ENCODE measurements at regions not wholly inside any gene's neighbourhood (a gene's known extent, or its start where the extent isn't known, plus 50 kb on each side); places are given as distances from the start of the nearest gene placed in this dataset.

GRCh38 chr14:71267691-71268090, 360.4 kb downstream of the PCNX1 start:
- in situ Hi-C loops (cut with MboI; ENCODE audit: low sequenced_read_pairs): no loop called here
- peak overlapping the region; percentile 65; the same call in 1 of the 2 replicates for H3K4me2 ChIP-seq (ENCODE audit: low read depth, low read length)
- H3K27ac ChIP-seq (ENCODE audit: insufficient read depth, low read length): no peak overlapping the region

More at GRCh38 chr14:71267691-71268090, 360.4 kb downstream of the PCNX1 start:
- no peak overlapping the region for H2AK5ac ChIP-seq (ENCODE audit: low read depth, low read length)
- no peaks in the 10 kb centered on the region for H3K79me1 ChIP-seq (ENCODE audit: low read depth in 1 of 2, low read length in 2 of 2)
- no peak overlapping the region for H4K8ac ChIP-seq (ENCODE audit: low read depth in 2 of 2, low read length in 2 of 2)
- no peaks in the 10 kb centered on the region for H3K27me3 ChIP-seq (ENCODE audit: control insufficient read depth, insufficient read depth, low read length)
- no peak overlapping the region for H2BK120ac ChIP-seq (ENCODE audit: low read depth, low read length)
- intact Hi-C loops (cut with micrococcal nuclease): no loop called here
- TF ChIP-seq RCOR1 (IDR thresholded peaks at IDR 0.05; ENCODE audit: insufficient replicate concordance, low read length) (peak; percentile 14), CEBPB (IDR thresholded peaks at IDR 0.05; ENCODE audit: low read depth, low read length) (no peak), BHLHE40 (IDR thresholded peaks at IDR 0.05; ENCODE audit: low read depth, low read length) (no peak)
- BruUV-seq (replicated peaks): no TSS peak
- no peak overlapping the region for H4K5ac ChIP-seq (ENCODE audit: low read depth, low read length)
- H4K20me1 ChIP-seq (ENCODE audit: insufficient read depth, low read length): no peaks in the 10 kb centered on the region
- H2BK5ac ChIP-seq (ENCODE audit: low read depth, low read length, poor library complexity, severe bottlenecking): no peak overlapping the region
- H2BK15ac ChIP-seq (ENCODE audit: low read depth, low read length): no peak overlapping the region
- H3K4me3 ChIP-seq (ENCODE audit: insufficient read depth, low read depth, low read length): no peak overlapping the region
- no peak overlapping the region for H2AK9ac ChIP-seq (replicated peaks; ENCODE audit: low read depth, low read length, poor library complexity)
- dilution Hi-C loops (cut with HindIII; ENCODE audit: low sequenced_read_pairs, unreplicated experiment): no loop called here
- no peak overlapping the region for H3K14ac ChIP-seq (replicated peaks; ENCODE audit: low read depth, low read length)
- no peak overlapping the region for H3K9ac ChIP-seq (ENCODE audit: low read depth, low read length)
- peaks cover 7% of the 10 kb centered on the region for H3K9me3 ChIP-seq (ENCODE audit: control insufficient read depth, insufficient read depth, low read length)
- H3K18ac ChIP-seq (ENCODE audit: low read depth, low read length): no peak overlapping the region
- ATAC-seq (ENCODE audit: low read depth) (no peak; the same call in 1 of the 2 replicates), DNase-seq (peak; percentile 24)
- ChIA-PET CTCF (no interaction called here), POLR2A (ENCODE audit: unreplicated experiment) (interaction anchor here (0.6 kb wide), 1 partner anchor 11 kb away, joined by 3 read pairs; no protein-coding TSS in a partner anchor)
- no peaks in the 10 kb centered on the region for H3K36me3 ChIP-seq (ENCODE audit: control insufficient read depth, insufficient read depth, low read length)
- no peak overlapping the region for H3K56ac ChIP-seq (ENCODE audit: extremely low read depth, insufficient read depth, low read length)
- 0 out of 2 replicates have a peak, but pooled peaks cover 2% of the 10 kb centered on the region for H3K9me1 ChIP-seq (ENCODE audit: insufficient read depth, low read length)
- WGBS, 2 experiments (ENCODE audit: extremely low coverage in 2 of 2, insufficient read length in 1 of 2): no CpG with 5 or more reads among the region's 2 CpGs
- no peak overlapping the region for H3K4ac ChIP-seq (ENCODE audit: low read depth, low read length)
- H3K4me1 ChIP-seq (ENCODE audit: control insufficient read depth, insufficient read depth, low read length): no peaks in the 10 kb centered on the region
- H4K91ac ChIP-seq (ENCODE audit: insufficient read depth, low read depth, low read length): no peak overlapping the region
- no peak overlapping the region for H2BK20ac ChIP-seq (ENCODE audit: low read depth, low read length)
- H3K23ac ChIP-seq (ENCODE audit: low read depth, low read length): no peak overlapping the region
- no peak overlapping the region for H2AFZ ChIP-seq (replicated peaks; ENCODE audit: low read length, poor library complexity)
